IPS-20b (cell line): ENCODE measurements at regions not wholly inside any gene's neighbourhood (a gene's known extent, or its start where the extent isn't known, plus 50 kb on each side); places are given as distances from the start of the nearest gene placed in this dataset.
"Not testable (repeated sequence)": the region's sequence is repeated elsewhere in the genome, so short reads cannot be mapped to it uniquely, and the experiment has no call there.

Source experiments
- H3K27ac ChIP-seq: one replicate; pipeline ENCODE4 v1.5.1; 2013; ENCODE audit warnings: low read length
- H3K27me3 ChIP-seq: 2 replicates; pipeline ENCODE4 v1.6.1; 2013; ENCODE audit warnings: mild to moderate bottlenecking, low read length, inconsistent platforms; ENCODE audit not compliant: insufficient read depth
- H3K36me3 ChIP-seq: 2 replicates; pipeline ENCODE4 v1.6.1; 2013; ENCODE audit warnings: low read depth, mild to moderate bottlenecking, inconsistent platforms, low read length, moderate library complexity; ENCODE audit not compliant: insufficient read depth
- H3K4me1 ChIP-seq: 2 replicates; pipeline ENCODE4 v1.6.1; 2013; ENCODE audit warnings: mild to moderate bottlenecking, control low read depth, inconsistent platforms, low read length, moderate library complexity; ENCODE audit not compliant: insufficient read depth
- H3K4me3 ChIP-seq: 2 replicates; pipeline ENCODE4 v1.5.1; 2013; ENCODE audit warnings: mild to moderate bottlenecking, low read length, inconsistent platforms
- H3K9ac ChIP-seq: 2 replicates; pipeline ENCODE4 v1.6.1; 2013; ENCODE audit warnings: low read depth, mild to moderate bottlenecking, inconsistent platforms, low read length, moderate library complexity
- H3K9me3 ChIP-seq: 2 replicates; pipeline ENCODE4 v1.6.1; 2013; ENCODE audit warnings: mild to moderate bottlenecking, low read depth, low read length, inconsistent platforms; ENCODE audit not compliant: insufficient read depth

GRCh38 chr11:69899957-69900821 is 81.0 kb upstream of the FGF3 start:
- H3K27me3 ChIP-seq: no peaks in the 10 kb centered on the region
- no peaks in the 10 kb centered on the region for H3K9me3 ChIP-seq
- no peak overlapping the region for H3K27ac ChIP-seq
- no peak overlapping the region for H3K9ac ChIP-seq
- no peak overlapping the region for H3K4me3 ChIP-seq
- no peaks in the 10 kb centered on the region for H3K36me3 ChIP-seq
- H3K4me1 ChIP-seq: no peaks in the 10 kb centered on the region

GRCh38 chr11:69900822-69901302 is 81.6 kb upstream of the FGF3 start:
- H3K4me1 ChIP-seq, H3K27ac ChIP-seq, H3K9me3 ChIP-seq, H3K9ac ChIP-seq, H3K27me3 ChIP-seq, H3K36me3 ChIP-seq, H3K4me3 ChIP-seq: not testable (repeated sequence)

GRCh38 chr11:69902337-69902736 is 83.1 kb upstream of the FGF3 start:
- Histone ChIP-seq H3K36me3 (no peaks in the 10 kb centered on the region), H3K9me3 (no peaks in the 10 kb centered on the region), H3K4me3 (no peak overlapping the region), H3K27me3 (no peaks in the 10 kb centered on the region), H3K27ac (no peak overlapping the region), H3K9ac (no peak overlapping the region), H3K4me1 (no peaks in the 10 kb centered on the region)

GRCh38 chr11:69903211-69903610 is 84.0 kb upstream of the FGF3 start:
- H3K36me3 ChIP-seq: no peaks in the 10 kb centered on the region
- H3K4me3 ChIP-seq: no peak overlapping the region
- no peak overlapping the region for H3K27ac ChIP-seq
- no peaks in the 10 kb centered on the region for H3K9me3 ChIP-seq
- H3K27me3 ChIP-seq: no peaks in the 10 kb centered on the region
- H3K9ac ChIP-seq: no peak overlapping the region
- no peaks in the 10 kb centered on the region for H3K4me1 ChIP-seq

GRCh38 chr11:69904161-69904973 is 85.2 kb upstream of the FGF3 start:
- Histone ChIP-seq H3K27ac (no peak overlapping the region), H3K4me3 (no peak overlapping the region), H3K36me3 (no peaks in the 10 kb centered on the region), H3K9me3 (no peaks in the 10 kb centered on the region), H3K9ac (no peak overlapping the region), H3K27me3 (no peaks in the 10 kb centered on the region), H3K4me1 (no peaks in the 10 kb centered on the region)

- Histone ChIP-seq H3K4me3 (no peak overlapping the region), H3K36me3 (no peaks in the 10 kb centered on the region), H3K9me3 (no peaks in the 10 kb centered on the region), H3K4me1 (no peaks in the 10 kb centered on the region), H3K27ac (no peak overlapping the region), H3K27me3 (no peaks in the 10 kb centered on the region), H3K9ac (no peak overlapping the region)
Observed at GRCh38 chr11:69904974-69905535, 85.8 kb upstream of the FGF3 start.

GRCh38 chr11:69905611-69906452 is 86.6 kb upstream of the FGF3 start:
- H3K4me1 ChIP-seq: no peaks in the 10 kb centered on the region
- no peaks in the 10 kb centered on the region for H3K9me3 ChIP-seq
- no peaks in the 10 kb centered on the region for H3K36me3 ChIP-seq
- H3K9ac ChIP-seq: no peak overlapping the region
- H3K27me3 ChIP-seq: no peaks in the 10 kb centered on the region
- H3K27ac ChIP-seq: no peak overlapping the region
- no peak overlapping the region for H3K4me3 ChIP-seq

GRCh38 chr11:69906453-69906907 is 87.3 kb upstream of the FGF3 start:
- no peaks in the 10 kb centered on the region for H3K27me3 ChIP-seq
- H3K4me3 ChIP-seq: no peak overlapping the region
- no peaks in the 10 kb centered on the region for H3K4me1 ChIP-seq
- H3K36me3 ChIP-seq: no peaks in the 10 kb centered on the region
- no peak overlapping the region for H3K27ac ChIP-seq
- H3K9me3 ChIP-seq: no peaks in the 10 kb centered on the region
- H3K9ac ChIP-seq: no peak overlapping the region

- Histone ChIP-seq H3K27me3 (no peaks in the 10 kb centered on the region), H3K36me3 (no peaks in the 10 kb centered on the region), H3K4me3 (no peak overlapping the region), H3K4me1 (no peaks in the 10 kb centered on the region), H3K9ac (no peak overlapping the region), H3K27ac (no peak overlapping the region), H3K9me3 (no peaks in the 10 kb centered on the region)
Observed at GRCh38 chr11:69907611-69908010, 88.4 kb upstream of the FGF3 start.

- no peaks in the 10 kb centered on the region for H3K4me1 ChIP-seq
- no peaks in the 10 kb centered on the region for H3K36me3 ChIP-seq
- no peak overlapping the region for H3K27ac ChIP-seq
- H3K9ac ChIP-seq: no peak overlapping the region
- no peak overlapping the region for H3K4me3 ChIP-seq
- H3K9me3 ChIP-seq: no peaks in the 10 kb centered on the region
- no peaks in the 10 kb centered on the region for H3K27me3 ChIP-seq
Observed at GRCh38 chr11:69908511-69909220, 89.5 kb upstream of the FGF3 start.
